ENCODE measurements at regions not wholly inside any gene's neighbourhood (a gene's known extent, or its start where the extent isn't known, plus 50 kb on each side); places are given as distances from the start of the nearest gene placed in this dataset.

DNA sequence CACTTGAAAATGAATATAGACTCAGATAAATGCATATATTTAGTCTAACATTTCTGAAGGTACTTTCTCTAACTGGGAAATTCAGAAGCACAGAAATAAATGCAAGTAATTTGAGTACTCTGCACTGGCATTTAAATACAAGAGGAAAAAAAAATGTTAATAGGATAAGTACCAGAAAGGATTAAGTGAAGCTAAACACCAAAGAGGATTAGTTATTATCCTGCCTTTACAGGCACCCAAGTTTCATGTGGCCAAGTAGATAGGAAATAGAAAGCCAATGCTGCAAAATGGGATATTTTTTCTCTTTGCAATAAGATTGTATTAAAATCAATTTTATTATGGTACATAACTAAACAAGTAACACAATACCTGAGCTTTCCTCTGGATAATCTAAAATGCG lies 762.5 kb downstream of the PCDH7 start:
- TF ChIP-seq, protein P1, sequence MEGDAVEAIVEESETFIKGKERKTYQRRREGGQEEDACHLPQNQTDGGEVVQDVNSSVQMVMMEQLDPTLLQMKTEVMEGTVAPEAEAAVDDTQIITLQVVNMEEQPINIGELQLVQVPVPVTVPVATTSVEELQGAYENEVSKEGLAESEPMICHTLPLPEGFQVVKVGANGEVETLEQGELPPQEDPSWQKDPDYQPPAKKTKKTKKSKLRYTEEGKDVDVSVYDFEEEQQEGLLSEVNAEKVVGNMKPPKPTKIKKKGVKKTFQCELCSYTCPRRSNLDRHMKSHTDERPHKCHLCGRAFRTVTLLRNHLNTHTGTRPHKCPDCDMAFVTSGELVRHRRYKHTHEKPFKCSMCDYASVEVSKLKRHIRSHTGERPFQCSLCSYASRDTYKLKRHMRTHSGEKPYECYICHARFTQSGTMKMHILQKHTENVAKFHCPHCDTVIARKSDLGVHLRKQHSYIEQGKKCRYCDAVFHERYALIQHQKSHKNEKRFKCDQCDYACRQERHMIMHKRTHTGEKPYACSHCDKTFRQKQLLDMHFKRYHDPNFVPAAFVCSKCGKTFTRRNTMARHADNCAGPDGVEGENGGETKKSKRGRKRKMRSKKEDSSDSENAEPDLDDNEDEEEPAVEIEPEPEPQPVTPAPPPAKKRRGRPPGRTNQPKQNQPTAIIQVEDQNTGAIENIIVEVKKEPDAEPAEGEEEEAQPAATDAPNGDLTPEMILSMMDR (IDR thresholded peaks at IDR 0.05; ENCODE audit: control extremely low read depth in 1 of 3, insufficient read depth in 1 of 3, low read depth in 1 of 3, low read length in 3 of 3) = no peak
- no peak for TF ChIP-seq EZH2 (IDR thresholded peaks at IDR 0.05; ENCODE audit: low read depth, low read length, severe bottlenecking)
- no peak for TF ChIP-seq GABPA (IDR thresholded peaks at IDR 0.05; ENCODE audit: borderline replicate concordance, insufficient read depth, low read length)
